Stimulated activated CD8-positive, alpha-beta memory T cell treated with anti-CD3 and anti-CD28 coated beads, Interleukin-4, amount 100 ng/mL, for 4 hours (primary cell): ENCODE measurements at regions not wholly inside any gene's neighbourhood (a gene's known extent, or its start where the extent isn't known, plus 50 kb on each side); places are given as distances from the start of the nearest gene placed in this dataset.

ENCODE experiments used
- DNase-seq, 2 donors: peaks; one replicate each; pipeline ENCODE4 v3.0.0-alpha.2; 2020; ENCODE audit warnings: low read depth in 2 of 2, low spot score in 1 of 2

GRCh38 chr2:120879431-120880295 lies 144.0 kb downstream of the GLI2 start:
- no peak for DNase-seq

GRCh38 chr2:120880381-120880780 lies 144.7 kb downstream of the GLI2 start:
- DNase-seq: no peak

DNA sequence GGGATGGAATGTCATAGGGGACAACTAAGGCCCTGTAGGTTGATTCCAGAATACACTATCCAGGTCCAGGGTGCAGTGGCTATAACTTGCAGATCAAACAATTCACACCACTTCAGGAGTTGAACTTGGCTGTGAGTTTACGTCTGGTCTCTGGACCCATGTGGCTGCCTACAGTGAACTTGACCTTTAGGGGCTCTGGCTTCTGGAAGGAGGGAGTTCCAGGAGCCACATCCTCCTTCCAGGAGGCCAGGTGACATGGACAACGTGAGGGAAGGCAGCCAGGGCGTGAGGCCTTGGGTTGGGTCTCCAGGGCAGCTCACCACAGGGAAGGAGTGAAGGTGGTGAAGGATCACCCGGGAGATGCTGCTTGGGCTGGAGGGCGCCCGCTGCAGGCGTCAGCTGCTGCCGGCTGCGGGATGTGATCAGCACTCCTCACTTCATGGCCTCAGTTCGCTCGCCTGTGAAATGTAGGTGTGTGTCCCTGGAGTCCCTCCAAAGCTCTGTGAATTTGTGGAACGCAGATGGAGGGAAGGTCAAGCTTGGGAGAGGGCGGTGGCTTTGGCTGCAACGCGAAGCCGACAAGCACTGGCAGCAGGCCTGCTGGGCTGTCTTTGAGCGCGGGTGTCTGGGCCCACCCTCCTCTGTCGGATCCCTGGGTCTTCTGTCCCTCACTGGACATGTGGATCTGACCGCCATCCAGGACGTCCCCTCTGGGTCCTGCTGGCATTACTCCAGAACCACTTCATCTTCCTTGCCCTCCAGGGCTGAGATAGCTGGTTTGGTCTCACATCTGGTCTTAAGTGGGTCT lies 146.5 kb downstream of the GLI2 start:
- no peak for DNase-seq

DNA sequence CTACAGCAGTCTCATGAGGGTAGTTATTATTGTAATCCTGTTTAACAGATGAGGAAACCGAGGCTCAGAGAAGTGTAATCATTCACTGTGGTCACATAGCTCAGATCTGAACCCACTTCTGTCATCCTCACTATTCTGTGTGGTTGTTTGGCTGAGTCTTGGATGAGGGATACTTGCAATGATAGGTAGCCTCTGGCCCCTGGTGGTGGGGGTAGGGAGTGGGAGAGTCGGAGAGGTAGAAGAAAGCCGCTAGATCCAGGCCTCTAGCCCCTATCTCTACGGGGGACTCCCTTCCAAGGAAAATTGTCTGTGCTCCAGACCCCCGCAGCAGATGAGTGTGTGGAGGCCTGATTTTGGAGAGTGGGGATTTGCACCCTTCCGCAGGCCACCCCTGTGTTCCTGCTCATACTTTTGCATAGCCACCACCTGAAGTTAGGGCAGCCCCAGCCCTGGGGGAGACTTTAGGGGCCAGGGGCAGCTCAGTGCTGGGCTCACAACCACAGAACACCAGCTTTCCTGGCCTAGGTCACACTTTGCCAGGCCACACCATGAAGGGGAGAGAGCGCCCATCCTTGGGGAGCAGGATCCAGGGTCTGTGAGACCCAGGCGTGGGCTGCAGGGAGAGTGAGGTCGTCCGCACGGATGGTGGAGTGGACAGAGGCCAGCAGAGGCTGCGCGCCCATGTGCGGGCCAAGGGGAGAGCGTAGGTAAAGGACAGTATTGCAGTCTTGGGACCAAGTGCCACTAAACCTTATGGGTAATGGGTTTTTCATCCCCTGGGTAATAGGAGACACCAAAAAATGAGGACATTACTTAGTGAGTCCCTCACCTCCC lies 148.2 kb downstream of the GLI2 start:
- DNase-seq: no peak

- DNase-seq: no peak
Measured at GRCh38 chr2:120884472-120885290, 149.0 kb downstream of the GLI2 start.

DNA sequence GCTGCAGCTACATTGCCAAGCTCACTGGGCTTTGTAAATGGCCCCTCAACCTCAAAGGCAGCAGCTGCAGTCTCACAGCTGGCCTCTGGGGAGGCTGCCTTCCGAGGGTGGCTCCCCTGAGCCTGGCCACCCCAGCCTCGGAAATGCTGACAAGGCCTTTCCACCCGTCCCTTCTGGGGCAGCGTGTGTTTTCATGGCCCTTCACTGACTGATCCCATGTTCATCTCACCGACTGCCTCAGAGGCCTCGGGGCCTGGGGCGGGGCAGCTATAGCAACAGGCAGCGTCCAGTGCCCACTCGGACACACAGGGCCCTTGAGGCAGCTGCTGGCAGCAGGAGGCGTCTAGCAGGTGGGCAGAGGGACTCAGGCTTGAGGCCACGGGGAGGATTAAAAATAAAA lies 149.7 kb downstream of the GLI2 start:
- DNase-seq: no peak

- DNase-seq: no peak
Measured at GRCh38 chr2:120885749-120886148, 150.1 kb downstream of the GLI2 start.

GRCh38 chr2:120886534-120887319 lies 151.1 kb downstream of the GLI2 start:
- no peak for DNase-seq

DNA sequence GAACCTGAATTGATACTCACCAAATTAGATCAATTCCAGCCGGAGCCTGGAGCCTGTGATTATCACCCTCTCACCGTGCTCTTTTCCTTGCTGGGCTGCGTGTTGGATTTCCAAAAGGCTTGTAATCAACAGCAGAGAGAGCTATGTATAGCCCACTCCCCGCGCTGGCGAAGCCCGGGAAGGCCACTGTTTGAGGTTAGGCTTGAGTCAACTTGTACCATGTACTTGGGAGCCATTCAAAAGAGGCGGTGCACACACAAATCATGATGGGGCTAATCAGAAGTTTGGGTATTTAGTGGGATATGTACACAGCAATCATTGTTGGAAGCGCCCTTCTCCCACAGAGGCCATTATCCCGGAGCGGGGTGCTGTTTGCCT lies 151.6 kb downstream of the GLI2 start:
- no peak for DNase-seq

DNA sequence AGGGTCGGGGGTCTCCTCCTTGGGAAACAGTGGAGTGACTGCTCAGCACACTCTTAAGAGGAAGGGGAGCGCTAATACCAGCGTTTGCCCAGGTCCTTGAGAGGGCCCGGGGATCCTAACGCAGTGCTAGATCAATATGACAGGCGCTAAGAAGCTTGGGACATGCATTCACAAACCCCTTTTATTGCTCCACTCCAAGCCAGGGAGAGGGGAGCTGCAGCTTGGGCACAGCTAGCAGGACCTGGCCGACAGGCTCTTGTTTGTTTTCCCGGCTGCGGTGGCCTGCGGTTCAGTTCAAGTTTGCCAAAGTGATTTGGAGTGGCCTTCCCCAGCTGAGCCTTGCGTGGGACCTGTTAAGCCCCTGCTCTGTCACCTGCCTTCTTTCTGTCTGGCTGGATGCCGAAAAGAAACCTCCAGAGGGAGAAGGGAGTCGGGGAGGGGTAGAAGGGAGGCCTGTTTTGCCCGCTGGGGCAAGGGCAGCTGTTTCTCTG lies 152.1 kb downstream of the GLI2 start:
- DNase-seq: no peak

DNA sequence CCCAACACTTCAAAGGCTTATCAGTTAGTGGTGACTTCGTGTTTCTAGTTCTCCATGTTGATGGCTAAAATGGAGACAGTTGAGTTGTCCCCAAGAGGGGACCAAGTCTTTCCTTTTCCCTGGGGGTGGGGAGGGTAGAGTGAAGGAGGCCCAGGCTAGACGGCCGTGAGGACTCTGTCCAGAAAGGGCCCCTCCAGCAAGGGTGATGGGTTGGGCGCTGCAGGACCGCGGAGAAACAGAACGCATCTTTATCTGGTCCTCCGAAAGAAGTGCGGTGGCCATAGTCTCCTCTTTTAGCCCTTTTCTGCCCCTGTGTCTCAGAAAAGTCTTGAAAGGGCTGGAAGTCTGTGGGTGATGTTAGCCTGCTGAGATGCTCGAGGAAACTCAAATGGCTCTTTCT lies 153.2 kb downstream of the GLI2 start:
- no peak for DNase-seq

DNA sequence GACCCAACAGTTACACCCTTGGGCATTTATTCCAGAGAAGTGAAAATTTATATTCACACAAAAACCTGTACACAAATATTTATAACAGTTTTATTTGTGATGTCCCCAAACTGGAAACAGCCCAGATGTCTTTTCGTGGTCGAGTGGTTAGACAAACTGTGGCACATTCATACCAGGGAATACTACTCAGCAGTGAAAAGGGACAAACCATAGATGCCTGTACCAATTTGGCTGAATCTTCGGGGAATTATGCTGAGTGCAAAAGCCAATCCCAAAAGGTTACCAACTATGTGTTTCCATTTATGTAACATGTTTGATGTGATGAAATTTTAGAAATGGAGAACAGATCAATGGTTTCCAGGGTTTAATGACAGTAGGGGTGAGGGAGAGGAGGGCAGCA lies 154.3 kb downstream of the GLI2 start:
- DNase-seq: no peak

GRCh38 chr2:120890566-120891360 lies 155.1 kb downstream of the GLI2 start:
- DNase-seq: no peak

DNA sequence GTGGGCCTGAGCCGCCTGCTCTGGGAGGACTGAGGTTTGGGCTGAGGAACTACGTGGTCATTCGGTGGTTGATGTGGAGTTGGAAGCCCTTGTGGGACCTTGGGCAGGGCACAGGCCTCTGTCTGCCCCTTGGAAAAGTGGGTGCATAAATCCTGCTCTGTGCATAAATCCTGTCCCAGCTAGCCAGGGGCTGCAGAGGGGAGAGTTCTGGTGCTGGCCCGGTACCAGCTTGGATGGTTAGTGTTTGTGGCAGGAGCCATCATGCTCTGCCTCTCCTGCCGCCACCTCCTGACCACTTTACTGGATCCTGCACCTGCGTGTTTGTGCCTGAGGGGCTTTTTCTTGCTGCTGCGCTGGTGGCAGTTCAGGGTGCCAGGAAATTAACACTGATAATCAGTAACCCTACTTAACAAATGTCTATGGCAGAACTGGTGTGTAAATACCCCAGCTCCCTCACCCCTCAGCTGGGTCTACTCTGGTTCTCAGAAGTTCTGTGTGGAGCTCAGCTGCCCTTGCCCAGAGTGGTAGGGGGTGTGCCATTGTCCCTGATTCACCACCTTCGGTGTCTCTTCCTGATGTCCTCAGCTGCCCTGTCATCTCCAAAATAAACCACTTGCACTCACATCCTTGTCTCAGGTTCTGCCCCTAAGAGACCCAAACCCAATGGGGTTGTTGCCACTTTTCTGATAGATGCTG lies 156.8 kb downstream of the GLI2 start:
- DNase-seq: no peak

GRCh38 chr2:120892967-120893667 lies 157.4 kb downstream of the GLI2 start:
- no peak for DNase-seq

GRCh38 chr2:120893811-120894584 lies 158.3 kb downstream of the GLI2 start:
- no peak for DNase-seq

GRCh38 chr2:120894966-120895365 lies 159.3 kb downstream of the GLI2 start:
- no peak for DNase-seq
